Muscle layer of colon (tissue), 2 donors: ENCODE measurements at regions not wholly inside any gene's neighbourhood (a gene's known extent, or its start where the extent isn't known, plus 50 kb on each side); places are given as distances from the start of the nearest gene placed in this dataset.
"Not testable (repeated sequence)": the region's sequence is repeated elsewhere in the genome, so short reads cannot be mapped to it uniquely, and the experiment has no call there.

Experiments
- H3K27ac ChIP-seq: one replicate; pipeline ENCODE4 v1.7.0; 2013; ENCODE audit warnings: low read depth, mild to moderate bottlenecking, low read length, moderate library complexity
- H3K27me3 ChIP-seq, 2 donors: one replicate each; pipeline ENCODE4 v1.7.0; 2013; ENCODE audit warnings: low read length in 2 of 2, mild to moderate bottlenecking in 2 of 2; ENCODE audit not compliant: insufficient read depth in 2 of 2, control insufficient read depth in 1 of 2
- H3K36me3 ChIP-seq: one replicate; pipeline ENCODE4 v1.7.0; 2013; ENCODE audit warnings: mild to moderate bottlenecking, low read length; ENCODE audit not compliant: insufficient read depth
- H3K4me1 ChIP-seq: one replicate; pipeline ENCODE4 v1.7.0; 2013; ENCODE audit warnings: mild to moderate bottlenecking, low read length; ENCODE audit not compliant: insufficient read depth
- H3K4me3 ChIP-seq, 2 donors: one replicate each; pipeline ENCODE4 v1.7.0; 2013; ENCODE audit warnings: low read length in 2 of 2, low read depth in 1 of 2, mild to moderate bottlenecking in 1 of 2, moderate library complexity in 1 of 2
- H3K9ac ChIP-seq: one replicate; pipeline ENCODE4 v1.7.0; 2013; ENCODE audit warnings: low read length
- H3K9me3 ChIP-seq: one replicate; pipeline ENCODE4 v1.7.0; 2013; ENCODE audit warnings: mild to moderate bottlenecking, low read length
- donor health status: abdominal sarcoma.
- donor health status: Adenocarcinoma of cecum.

DNA sequence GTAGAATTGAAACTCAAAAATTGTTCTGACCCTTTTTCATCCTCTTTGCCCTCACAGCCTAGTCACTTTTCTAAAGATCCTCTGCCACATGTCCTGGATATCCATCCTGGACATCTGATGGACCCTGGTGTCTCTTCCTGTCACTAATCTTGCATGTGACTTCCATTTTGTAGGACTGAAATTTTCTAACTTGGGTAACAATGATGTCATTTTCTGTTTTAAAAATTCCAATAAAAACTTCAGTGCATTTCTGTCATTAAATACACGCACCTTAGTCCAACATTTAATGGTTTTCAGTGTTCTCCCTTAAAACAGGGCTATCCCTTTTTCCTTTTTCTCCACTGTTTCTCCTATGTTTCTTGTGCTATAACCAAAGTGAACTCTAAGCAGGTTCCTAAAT lies 684.9 kb upstream of the ANKRD30A start:
- no peaks in the 10 kb centered on the region for H3K9me3 ChIP-seq
- no peak overlapping the region for H3K9ac ChIP-seq
- no peaks in the 10 kb centered on the region for H3K27me3 ChIP-seq
- H3K36me3 ChIP-seq: no peaks in the 10 kb centered on the region
- no peaks in the 10 kb centered on the region for H3K4me1 ChIP-seq
- no peak overlapping the region for H3K4me3 ChIP-seq
- H3K27ac ChIP-seq: no peak overlapping the region

DNA sequence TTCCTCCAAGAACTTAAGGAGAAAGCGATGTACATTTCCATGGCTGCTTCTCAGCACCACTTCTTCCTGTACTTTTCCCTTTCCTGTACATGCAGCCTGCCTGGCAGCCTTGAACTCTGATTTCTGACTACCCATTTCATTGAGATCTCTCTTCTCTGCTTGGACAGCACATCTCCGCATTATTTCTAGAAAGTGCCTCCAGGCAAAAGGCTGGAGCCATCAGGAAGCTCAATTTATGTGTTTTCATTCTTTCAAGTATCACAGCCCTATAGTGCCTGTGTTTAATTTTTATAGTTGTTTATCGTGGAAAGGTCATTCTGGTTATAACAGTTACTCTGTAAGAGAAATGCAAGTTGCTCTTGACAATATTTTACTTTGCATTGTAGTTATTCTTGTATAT lies 688.0 kb upstream of the ANKRD30A start:
- H3K9me3 ChIP-seq: no peaks in the 10 kb centered on the region
- no peaks in the 10 kb centered on the region for H3K27me3 ChIP-seq

DNA sequence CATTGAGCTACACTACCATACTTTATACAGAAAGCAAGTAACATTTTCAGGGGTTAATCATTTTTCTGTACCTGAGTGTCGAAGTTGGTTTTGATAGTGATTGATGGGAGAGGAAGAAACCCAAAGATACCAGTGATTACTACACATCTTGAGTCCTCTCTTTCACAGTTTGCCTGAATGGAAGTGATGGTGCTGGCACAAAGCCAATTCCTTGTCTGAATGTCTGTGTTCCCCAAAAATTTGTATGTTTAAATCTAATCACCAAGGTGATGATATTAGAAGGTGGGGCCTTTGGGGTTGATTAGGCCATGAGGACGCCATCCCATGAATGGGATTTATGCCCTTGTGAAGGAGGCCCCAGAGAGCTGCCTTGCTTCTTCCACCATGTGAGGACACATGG lies 696.9 kb upstream of the ANKRD30A start:
- Histone ChIP-seq H3K27ac (no peak overlapping the region), H3K27me3 (no peaks in the 10 kb centered on the region), H3K9ac (no peak overlapping the region), H3K9me3 (no peaks in the 10 kb centered on the region), H3K4me1 (peaks cover 14% of the 10 kb centered on the region), H3K36me3 (no peaks in the 10 kb centered on the region), H3K4me3 (no peak overlapping the region)

More for the DNA sequence above, 688.0 kb upstream of the ANKRD30A start:
- Histone ChIP-seq H3K4me1 (no peaks in the 10 kb centered on the region), H3K9ac (no peak overlapping the region), H3K36me3 (no peaks in the 10 kb centered on the region), H3K27ac (no peak overlapping the region), H3K4me3 (no peak overlapping the region)

DNA sequence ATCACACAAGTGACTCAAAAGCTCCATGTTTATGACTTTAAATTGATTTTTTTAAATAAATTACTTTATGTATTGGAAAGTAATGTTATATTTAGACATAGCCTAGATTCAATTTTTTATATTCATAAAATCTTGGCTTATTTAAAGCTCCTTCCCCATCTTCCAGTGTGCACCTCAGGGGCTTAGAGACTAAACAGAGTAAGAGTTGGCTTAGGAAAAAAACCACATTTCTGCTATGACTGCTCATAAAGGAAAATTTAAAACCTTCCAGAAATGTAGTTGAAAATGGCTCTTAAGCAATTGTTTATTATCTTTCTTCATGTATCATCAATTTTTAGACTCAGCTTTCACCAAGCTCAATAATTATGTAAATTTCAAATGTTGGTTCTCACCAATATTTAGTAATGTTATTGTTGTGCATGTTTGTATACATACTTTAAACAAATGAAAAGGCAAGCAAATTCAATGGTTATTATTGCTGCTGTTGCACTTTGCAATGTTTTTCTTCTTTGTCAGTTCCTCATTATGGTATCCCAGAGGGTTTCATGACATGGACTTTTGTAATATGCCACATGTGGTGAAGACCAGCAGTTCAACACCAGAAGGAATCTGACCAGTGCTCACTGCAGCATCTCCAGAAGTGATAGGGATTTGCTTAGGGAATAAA lies 700.1 kb upstream of the ANKRD30A start:
- no peak overlapping the region for H3K4me3 ChIP-seq
- H3K27ac ChIP-seq: no peak overlapping the region
- no peaks in the 10 kb centered on the region for H3K36me3 ChIP-seq
- H3K4me1 ChIP-seq: peaks cover 28% of the 10 kb centered on the region
- H3K9me3 ChIP-seq: no peaks in the 10 kb centered on the region
- no peaks in the 10 kb centered on the region for H3K27me3 ChIP-seq
- H3K9ac ChIP-seq: no peak overlapping the region

DNA sequence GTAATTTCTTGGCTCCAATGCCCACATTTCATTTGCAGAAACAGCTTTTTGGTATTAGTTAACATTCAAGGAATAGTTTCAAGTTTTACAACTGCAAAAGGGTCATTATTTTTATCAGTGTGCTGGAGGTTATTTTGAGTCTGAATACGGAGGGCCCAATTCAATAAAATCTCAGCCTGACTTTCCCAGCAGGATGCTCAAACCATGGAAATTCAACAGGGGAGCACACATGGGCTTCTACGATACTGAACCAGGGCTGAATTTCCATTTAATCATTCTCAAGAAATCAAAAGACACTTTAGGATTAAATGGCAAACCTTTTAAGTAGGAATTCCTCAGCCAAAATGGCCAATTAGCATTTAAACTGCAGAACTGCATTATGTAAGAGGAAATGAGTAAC lies 700.9 kb upstream of the ANKRD30A start:
- no peak overlapping the region for H3K27ac ChIP-seq

DNA sequence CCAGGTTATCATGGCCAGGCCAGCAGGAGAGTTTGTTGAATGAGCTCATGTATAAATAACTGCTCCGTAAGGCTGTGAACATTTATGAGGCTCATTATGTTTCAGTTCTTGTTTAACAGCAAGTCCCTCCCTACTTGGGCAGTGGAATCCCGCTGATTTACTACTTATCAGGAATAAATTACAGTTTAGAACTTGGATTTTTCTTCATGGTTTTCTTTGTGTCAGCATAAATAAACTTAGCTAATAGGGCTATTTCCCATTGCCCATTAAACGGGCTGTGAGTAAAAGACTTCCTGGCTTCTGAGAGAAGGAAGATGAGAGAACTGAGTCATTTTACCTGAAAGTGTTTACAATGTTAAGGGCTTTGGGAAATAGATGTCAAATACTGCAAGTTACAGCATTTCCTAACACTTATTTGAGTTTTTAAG lies 701.6 kb upstream of the ANKRD30A start:
- H3K36me3 ChIP-seq: no peaks in the 10 kb centered on the region
- H3K27ac ChIP-seq: no peak overlapping the region
- no peak overlapping the region for H3K4me3 ChIP-seq
- no peaks in the 10 kb centered on the region for H3K9me3 ChIP-seq
- no peaks in the 10 kb centered on the region for H3K27me3 ChIP-seq
- no peak overlapping the region for H3K9ac ChIP-seq
- peaks cover 28% of the 10 kb centered on the region for H3K4me1 ChIP-seq

More for the DNA sequence above, 700.9 kb upstream of the ANKRD30A start:
- Histone ChIP-seq H3K9me3 (no peaks in the 10 kb centered on the region), H3K4me1 (peaks cover 28% of the 10 kb centered on the region), H3K9ac (no peak overlapping the region), H3K36me3 (no peaks in the 10 kb centered on the region), H3K4me3 (no peak overlapping the region), H3K27me3 (no peaks in the 10 kb centered on the region)

DNA sequence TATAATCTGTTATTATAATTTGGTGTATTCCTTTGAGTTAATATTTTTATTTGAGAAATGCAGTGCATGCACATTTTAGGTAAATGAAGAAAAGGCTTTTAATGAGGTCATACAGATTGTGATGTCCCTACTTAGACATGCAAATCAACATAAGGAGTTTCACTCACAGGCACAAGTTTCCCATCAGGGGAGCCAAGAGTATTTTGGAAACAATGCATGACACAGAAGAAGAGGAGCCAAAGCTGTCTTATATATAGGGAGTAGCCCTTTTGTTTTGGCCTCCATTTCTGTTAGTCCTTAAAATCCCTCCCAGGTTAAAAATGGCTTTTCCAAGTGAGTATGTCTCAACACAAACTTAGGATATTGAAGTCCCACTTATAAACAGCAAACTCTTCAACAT lies 703.4 kb upstream of the ANKRD30A start:
- Histone ChIP-seq H3K4me3 (no peak overlapping the region), H3K27me3 (no peaks in the 10 kb centered on the region), H3K27ac (no peak overlapping the region), H3K4me1 (peaks cover 28% of the 10 kb centered on the region), H3K9me3 (no peaks in the 10 kb centered on the region), H3K36me3 (no peaks in the 10 kb centered on the region), H3K9ac (no peak overlapping the region)

DNA sequence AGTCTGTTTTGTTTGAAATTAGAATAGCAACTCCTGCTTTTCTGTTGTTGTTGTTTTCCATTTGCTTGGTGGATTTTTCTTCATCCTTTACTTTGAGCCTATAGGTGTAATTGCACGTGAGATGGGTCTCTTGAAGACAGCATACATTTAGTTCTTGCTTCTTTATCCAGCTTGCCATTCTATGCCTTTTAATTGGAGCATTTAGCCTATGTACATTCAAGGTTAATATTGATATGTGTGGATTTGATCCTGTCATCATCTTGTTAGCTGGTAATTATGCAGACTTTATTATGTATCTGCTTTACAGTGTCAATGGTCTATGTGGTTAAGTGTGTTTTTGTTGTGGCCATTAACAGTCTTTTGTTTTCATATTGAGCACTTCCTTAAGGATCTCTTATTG lies 708.9 kb upstream of the ANKRD30A start:
- H3K4me1 ChIP-seq: no peaks in the 10 kb centered on the region
- H3K27ac ChIP-seq: no peak overlapping the region
- no peaks in the 10 kb centered on the region for H3K36me3 ChIP-seq
- H3K4me3 ChIP-seq: no peak overlapping the region
- no peaks in the 10 kb centered on the region for H3K9me3 ChIP-seq
- no peaks in the 10 kb centered on the region for H3K27me3 ChIP-seq
- H3K9ac ChIP-seq: no peak overlapping the region

DNA sequence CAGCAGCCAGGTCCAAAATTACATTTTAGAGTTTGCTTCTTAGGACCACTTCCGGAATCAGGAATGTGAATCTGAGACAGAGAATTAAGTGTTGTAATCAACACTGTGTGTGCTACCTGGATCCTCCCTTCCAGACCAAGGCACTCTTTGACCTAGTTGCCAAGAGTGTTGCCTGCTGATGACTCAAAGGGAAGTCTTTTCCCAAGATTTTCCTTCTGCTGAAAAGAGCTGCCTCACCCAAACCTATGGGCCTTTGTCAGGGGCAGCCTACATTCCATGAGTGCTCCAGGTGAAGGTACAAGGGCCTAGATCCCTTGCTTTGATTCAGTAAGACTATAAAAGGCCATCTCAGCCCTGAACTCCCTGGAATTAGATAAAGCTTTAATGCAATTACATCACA lies 712.5 kb upstream of the ANKRD30A start:
- H3K9me3 ChIP-seq: no peaks in the 10 kb centered on the region
- no peak overlapping the region for H3K27ac ChIP-seq
- H3K4me1 ChIP-seq: no peaks in the 10 kb centered on the region
- H3K4me3 ChIP-seq: no peak overlapping the region
- no peaks in the 10 kb centered on the region for H3K27me3 ChIP-seq
- H3K9ac ChIP-seq: no peak overlapping the region
- no peaks in the 10 kb centered on the region for H3K36me3 ChIP-seq

DNA sequence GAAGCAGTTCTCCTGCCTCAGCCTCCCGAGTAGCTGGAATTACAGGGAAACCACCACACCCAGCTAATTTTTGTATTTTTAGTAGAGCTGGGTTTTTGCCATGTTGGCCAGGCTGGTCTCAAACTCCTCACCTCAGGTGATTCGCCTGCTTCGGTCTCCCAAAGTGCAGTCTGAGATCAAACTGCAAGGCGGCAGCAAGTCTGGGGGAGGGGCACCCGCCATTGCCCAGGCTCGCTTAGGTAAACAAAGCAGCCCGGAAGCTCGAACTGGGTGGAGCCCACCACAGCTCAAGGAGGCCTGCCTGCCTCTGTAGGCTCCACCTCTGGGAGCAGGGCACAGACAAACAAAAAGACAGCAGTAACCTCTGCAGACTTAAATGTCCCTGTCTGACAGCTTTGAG lies 725.2 kb upstream of the ANKRD30A start:
- not testable (repeated sequence) for H3K4me1 ChIP-seq

DNA sequence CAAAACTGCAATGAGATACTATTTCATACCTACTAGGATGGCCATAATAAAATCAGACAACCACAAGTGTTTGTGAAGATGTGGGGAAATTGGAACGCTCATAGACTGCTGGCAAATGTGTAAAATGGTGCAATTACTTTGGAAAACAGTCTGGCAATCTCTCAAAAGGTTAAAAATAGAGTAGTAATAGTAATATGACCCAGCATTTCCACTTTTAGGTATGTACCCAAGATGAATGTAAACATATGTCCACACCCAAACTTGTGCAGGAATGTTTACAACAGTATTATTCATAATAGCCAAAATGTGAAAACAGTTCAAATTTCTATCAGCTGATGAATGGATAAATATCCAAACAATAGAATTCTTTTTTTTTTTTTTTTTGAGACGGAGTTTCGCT lies 731.6 kb upstream of the ANKRD30A start:
- Histone ChIP-seq H3K4me1 (no peaks in the 10 kb centered on the region), H3K4me3 (no peak overlapping the region), H3K9me3 (no peaks in the 10 kb centered on the region), H3K27ac (no peak overlapping the region), H3K27me3 (no peaks in the 10 kb centered on the region), H3K9ac (no peak overlapping the region), H3K36me3 (no peaks in the 10 kb centered on the region)

More for the DNA sequence above, 725.2 kb upstream of the ANKRD30A start:
- not testable (repeated sequence) for H3K4me3 ChIP-seq, H3K9me3 ChIP-seq, H3K9ac ChIP-seq, H3K36me3 ChIP-seq, H3K27me3 ChIP-seq, H3K27ac ChIP-seq

DNA sequence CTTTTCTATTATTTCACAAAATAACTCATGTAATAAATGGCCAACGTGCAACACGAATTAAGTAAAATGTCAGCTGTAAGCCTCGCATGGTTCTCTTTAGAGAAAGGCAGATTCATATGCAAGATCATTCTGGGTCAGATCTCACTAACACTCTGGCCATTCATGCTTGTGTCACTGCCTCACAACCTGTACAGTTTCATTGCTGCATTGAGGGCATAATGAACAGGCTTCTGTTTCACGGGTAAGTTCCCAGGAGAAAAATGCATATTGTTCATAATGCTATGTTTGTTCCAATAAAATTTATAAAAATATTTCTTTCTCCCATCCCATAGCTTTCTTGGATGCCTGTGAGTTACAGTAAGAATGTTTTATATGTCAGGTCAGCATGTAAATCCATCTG lies 734.0 kb upstream of the ANKRD30A start:
- H3K27ac ChIP-seq: no peak overlapping the region
- no peak overlapping the region for H3K4me3 ChIP-seq
- no peaks in the 10 kb centered on the region for H3K4me1 ChIP-seq
- H3K27me3 ChIP-seq: no peaks in the 10 kb centered on the region
- no peaks in the 10 kb centered on the region for H3K9me3 ChIP-seq
- no peak overlapping the region for H3K9ac ChIP-seq
- H3K36me3 ChIP-seq: no peaks in the 10 kb centered on the region
